Fibroblast of the aortic adventitia (primary cell): ENCODE measurements at regions not wholly inside any gene's neighbourhood (a gene's known extent, or its start where the extent isn't known, plus 50 kb on each side); places are given as distances from the start of the nearest gene placed in this dataset.

Source experiments
- DNase-seq: peaks from one replicate; pipeline ENCODE4 v3.0.0-alpha.2; 2010; ENCODE audit warnings: low read depth
- H3K4me3 ChIP-seq: 2 replicates; pipeline ENCODE4 v1.5.1; 2011; ENCODE audit warnings: low read depth, mild to moderate bottlenecking, control low read depth, low read length, moderate library complexity
- TF ChIP-seq, protein P1 (sequence below): IDR thresholded peaks from 2 replicates; pipeline ENCODE4 v1.5.1; 2011; ENCODE audit warnings: mild to moderate bottlenecking, low read length, control low read depth, inconsistent platforms; ENCODE audit not compliant: insufficient read depth

DNA sequence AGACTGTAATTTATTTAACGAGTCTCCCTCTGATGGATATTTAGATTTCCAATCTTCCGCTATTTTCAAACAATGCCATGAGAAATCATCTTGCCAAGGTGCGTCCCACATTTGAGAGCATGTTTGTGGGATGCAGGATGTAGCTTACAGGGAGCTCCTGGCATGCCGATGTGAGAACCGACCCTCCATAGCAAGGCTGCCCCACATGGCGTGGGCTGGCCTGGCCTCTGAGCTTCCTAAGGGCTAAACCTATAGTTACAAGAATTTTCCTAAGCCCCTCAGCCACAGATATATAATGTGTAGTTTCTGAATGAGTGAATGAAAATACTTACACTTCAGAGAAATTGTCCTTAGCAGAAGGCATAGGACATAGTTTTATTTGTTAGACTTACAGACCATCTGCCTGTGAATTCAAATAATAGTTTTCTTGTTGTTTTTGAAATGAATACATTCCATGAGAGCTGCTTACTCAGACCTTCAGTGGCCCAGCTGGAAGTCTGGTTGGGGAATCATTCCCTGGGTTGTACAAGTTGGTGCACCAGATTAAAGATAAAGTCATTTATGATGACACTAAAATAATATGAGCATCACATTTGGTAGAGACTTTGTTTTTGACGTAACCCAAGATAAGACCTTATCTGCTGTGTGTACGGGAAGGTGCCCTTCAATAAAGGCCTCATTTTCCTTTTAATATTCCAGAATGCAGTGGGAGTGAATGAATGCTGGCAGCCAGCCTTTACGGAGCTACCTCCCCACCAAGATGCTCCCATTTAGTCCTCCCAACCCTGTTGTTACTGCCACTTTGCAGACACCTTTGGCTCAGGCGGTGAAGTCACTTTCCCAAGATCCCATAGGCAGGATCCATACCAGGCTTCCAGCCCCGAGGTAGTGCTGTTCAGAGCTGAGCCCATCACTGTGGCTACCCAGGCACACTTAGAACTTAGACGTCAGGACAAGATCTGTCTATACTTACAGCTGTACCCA, 107.1 kb downstream of the GLI2 start:
- TF ChIP-seq, protein P1, sequence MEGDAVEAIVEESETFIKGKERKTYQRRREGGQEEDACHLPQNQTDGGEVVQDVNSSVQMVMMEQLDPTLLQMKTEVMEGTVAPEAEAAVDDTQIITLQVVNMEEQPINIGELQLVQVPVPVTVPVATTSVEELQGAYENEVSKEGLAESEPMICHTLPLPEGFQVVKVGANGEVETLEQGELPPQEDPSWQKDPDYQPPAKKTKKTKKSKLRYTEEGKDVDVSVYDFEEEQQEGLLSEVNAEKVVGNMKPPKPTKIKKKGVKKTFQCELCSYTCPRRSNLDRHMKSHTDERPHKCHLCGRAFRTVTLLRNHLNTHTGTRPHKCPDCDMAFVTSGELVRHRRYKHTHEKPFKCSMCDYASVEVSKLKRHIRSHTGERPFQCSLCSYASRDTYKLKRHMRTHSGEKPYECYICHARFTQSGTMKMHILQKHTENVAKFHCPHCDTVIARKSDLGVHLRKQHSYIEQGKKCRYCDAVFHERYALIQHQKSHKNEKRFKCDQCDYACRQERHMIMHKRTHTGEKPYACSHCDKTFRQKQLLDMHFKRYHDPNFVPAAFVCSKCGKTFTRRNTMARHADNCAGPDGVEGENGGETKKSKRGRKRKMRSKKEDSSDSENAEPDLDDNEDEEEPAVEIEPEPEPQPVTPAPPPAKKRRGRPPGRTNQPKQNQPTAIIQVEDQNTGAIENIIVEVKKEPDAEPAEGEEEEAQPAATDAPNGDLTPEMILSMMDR: no peak
- DNase-seq: no peak
- no peak overlapping the region for H3K4me3 ChIP-seq

DNA sequence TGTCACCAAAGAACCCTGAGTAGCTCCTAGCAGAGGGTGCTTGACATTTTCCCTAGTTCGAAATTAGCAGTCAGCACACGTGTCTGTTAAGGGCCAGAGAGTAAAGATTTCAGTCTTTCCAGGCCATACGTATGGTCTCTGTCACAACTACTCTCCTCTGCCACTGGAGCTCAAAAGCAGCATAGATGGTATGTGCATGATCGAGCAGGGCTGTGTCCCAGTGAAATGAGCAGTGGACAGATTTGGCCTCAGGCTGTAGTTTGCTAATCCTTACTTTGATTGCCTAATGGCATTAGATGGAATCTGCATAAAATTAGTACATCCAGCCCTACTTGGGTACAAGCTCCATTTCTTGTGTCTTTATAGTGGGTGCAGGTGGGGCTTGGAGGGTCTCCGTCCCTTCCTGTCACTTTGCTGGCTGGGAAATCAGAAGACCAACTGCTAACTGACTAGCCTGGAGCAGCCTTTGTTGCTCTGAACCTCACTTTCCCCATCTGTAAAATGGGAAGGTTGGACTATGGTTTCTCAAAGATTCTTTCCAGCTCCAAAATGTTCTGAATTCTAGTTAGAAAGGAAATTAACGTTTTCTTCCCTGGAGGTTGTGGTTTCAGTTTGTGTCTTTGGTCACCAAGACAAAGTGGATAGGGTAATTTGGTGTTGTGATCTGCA, 108.5 kb downstream of the GLI2 start:
- no peak overlapping the region for H3K4me3 ChIP-seq
- TF ChIP-seq, protein P1: no peak
- no peak for DNase-seq

DNA sequence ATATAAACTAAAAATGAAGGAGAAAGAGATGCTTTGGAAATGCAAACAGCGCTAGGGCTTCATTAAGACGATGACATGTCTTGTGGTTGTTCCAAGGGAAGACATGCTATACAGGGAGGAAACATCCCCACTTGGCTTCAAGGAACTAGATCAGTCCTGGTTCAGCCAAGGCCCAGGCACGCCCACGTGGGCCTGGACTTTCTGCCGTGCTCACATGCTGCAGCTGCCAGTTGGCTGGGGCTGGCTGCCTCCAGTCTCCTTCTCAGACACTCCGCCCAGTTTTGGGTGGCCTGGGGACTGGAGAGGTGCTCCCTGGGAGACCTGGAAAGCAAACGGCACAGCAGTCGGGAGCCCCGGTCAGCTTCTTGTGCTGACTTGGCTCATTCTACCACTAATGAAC, 109.6 kb downstream of the GLI2 start:
- H3K4me3 ChIP-seq: no peak overlapping the region
- DNase-seq: peak; percentile 75
- TF ChIP-seq, protein P1: no peak

DNA sequence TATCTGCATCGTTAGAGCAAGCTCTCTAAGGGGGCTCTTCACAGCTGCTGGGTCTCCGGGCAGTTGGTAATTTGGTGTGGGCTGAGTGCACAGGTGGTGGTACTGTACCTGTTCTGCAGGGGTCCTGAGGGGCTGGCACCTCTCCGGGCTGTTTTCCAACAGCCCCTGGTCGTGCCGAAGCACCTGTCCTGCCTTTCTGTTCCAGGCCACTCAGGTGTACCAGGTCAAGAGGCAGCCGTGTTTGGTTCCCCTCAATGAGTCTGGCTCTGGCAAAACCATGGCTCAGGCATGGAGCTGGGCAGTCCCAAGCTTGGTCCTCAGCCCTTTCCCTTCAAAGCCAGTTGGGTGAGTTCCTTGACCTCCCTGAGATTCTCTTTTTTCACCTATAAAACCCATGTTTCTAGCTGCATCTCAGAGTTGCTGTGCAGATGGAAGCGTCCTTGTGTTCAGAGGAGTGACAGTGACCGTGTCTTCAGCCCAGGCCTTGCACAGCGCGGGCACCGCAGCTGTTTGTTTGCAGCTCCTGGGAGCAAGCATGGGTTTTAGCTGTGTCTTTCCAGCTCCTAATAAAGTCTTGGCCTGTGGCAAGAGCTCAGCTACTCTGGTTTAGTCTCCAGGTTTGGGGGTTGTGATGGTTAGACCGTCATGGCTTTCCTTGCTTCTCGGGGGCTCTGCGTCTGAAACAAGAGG, 110.9 kb downstream of the GLI2 start:
- no peak overlapping the region for H3K4me3 ChIP-seq
- TF ChIP-seq, protein P1: no peak
- DNase-seq: no peak

DNA sequence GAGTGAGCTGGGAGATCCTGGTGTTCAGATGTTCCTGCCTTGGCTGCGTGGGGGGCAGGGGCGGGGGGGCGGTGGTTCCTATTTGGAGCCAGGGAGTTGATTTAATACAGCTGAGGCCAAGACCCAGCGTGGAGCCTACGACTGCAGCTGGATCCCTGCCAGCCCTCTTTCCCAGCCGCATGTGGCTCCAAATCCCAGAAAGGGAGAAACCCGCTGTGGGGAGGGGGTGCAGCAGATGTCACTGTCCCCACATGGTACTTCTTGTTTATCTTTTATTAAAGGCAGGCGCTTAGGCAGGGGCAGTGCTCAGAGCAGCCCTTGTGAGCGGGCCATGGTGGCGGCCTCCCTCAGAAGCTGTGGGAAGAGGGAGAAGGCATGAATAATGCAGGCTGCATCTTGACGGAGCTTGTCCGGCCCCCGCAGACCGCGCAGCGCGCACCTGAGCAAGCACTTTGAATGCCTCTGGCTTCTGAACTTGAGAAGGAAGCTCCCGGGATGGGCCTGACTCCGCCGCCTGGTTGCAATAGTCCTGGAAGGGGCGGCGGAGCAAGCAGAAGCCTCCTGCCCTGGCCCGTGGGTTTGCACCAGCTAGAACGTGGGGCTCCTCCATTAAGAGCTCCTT, 112.1 kb downstream of the GLI2 start:
- DNase-seq: no peak
- TF ChIP-seq, protein P1: no peak
- H3K4me3 ChIP-seq: no peak overlapping the region

DNA sequence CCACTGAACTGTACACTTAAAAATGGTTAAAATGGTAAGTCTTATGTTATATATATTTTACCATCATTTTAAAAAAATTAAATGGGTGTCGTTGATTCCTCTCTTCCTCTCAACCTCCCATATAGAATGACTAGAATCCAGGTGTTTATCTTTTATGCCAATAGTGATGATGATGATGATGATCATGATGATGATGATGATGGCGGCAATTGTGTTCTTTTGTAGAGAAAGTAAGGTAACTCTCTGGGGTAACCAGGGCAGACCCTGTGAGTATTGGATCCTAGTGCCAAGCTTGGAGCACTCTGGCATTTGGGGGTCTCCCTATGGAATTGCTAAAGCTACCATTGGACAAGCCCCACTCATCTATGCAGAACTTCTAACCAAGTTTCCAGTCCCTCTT, 113.6 kb downstream of the GLI2 start:
- TF ChIP-seq, protein P1: no peak
- H3K4me3 ChIP-seq: no peak overlapping the region
- no peak for DNase-seq
